RCC 7860 (cell line): ENCODE measurements at regions not wholly inside any gene's neighbourhood (a gene's known extent, or its start where the extent isn't known, plus 50 kb on each side); places are given as distances from the start of the nearest gene placed in this dataset.

Source experiments
- DNase-seq: peaks from one replicate; pipeline ENCODE4 v3.0.0-alpha.2; 2015; ENCODE audit warnings: low spot score
- FAIRE-seq: peaks from 2 replicates; lab custom pipeline; 2012; peaks lifted over from hg19 to GRCh38; lab: Jason Lieb, UNC

- no peak for FAIRE-seq
- DNase-seq = peak; percentile 58
Measured at GRCh38 chr12:93197067-93197593, 180.6 kb upstream of the NUDT4 start.

DNA sequence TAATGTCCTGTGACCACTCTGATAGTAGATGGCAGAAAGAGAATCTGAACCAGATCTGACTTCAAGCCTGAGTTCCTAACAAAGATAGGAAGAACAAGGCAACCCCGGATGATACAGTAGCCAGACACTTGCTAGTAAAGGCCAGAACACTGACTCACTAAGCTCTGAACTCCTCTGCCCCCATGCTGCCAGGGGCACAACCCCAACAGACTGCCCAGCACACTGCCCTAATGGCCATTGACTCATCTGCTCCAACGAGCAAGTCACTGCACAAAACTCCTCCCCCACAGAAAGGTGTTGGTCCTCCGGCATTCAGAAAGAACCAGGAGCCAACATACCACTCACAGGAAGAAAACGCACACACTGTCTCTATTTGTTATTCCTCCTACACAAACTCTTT lies 179.6 kb upstream of the NUDT4 start:
- DNase-seq = peak; percentile 96
- FAIRE-seq = peak; percentile 90

DNA sequence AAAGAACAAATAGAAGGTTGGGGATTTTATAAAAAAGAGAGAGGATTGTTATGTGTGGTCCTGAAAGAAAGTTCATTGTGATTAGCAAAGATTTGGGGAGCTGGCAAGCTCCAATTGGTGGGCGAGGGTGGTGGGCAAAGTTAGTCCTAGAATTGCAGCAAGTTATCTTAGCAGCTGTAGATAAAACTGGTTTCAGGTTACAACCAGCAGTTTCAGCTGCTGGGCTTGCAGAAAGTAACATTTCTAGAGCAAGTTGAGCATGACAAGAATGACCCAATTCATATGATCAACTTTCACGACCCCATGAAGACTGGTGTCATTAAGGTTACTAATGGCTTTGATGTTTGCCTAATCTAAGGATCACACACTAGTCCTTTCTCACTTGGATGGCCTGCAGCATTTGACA lies 177.9 kb upstream of the NUDT4 start:
- DNase-seq = no peak
- no peak for FAIRE-seq

- no peak for FAIRE-seq
- DNase-seq = no peak
Measured at GRCh38 chr12:93200291-93200917, 177.3 kb upstream of the NUDT4 start.

GRCh38 chr12:93201990-93202389 lies 175.7 kb upstream of the NUDT4 start:
- FAIRE-seq (no peak), DNase-seq (no peak)

DNA sequence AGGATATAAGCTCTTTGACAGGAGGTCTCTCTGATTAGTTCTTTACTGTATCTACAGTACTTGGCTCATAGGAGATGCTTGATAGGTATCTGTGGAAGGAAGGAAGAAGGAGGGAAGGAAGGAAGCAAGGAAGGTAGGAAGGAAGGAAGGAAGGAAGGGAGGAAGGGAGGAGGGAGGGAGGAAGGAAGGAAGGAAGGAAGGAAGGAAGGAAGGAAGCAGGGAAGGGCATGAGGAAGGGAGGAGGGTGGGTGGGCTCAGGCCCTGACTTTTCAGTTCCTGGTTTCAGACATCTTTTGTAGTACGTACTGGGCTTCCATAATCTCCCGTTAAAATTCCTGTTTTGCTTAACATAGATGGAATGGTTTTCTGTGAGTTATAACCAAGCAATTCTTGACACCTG lies 175.0 kb upstream of the NUDT4 start:
- FAIRE-seq (no peak), DNase-seq (no peak)

DNA sequence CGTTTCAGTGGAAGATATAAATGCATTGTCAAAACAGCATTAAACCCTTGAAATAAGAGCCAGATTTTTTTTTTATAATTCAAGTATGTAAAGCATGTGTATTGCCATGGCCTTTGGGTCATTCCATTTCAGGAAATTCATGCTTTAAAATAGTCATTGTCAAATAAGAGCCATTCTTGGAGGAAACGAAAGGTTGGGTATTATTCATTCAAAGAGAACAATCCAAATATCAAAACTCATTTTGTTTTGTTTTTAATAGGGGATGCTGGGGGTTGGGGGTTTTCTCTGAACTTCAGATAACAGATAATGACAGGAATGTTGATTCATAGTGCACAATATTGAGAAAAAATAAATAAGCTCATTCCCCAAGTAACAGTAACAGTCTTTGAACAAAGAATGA lies 174.4 kb upstream of the NUDT4 start:
- DNase-seq = no peak
- FAIRE-seq = no peak

DNA sequence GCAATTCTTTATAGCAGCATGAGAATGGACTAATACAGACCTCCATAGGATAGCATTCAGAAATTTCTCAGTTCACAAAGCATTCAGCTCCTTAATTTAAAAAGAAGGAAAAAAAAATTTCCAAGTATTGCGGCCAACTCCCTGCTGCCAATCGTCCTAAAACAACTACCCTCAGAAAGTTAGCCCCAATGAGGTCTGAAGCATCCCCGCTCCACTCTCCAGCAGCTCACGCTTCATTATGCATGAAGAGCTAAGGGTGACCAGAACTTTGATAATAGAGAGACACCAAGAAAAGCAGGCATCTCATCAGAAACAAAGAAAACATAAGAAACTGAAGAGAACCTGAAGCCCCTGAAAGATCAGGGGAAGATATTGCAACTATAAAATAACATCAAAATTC lies 172.8 kb upstream of the NUDT4 start:
- FAIRE-seq (no peak), DNase-seq (no peak)

- FAIRE-seq = no peak
Measured at GRCh38 chr12:93205361-93205760, 172.4 kb upstream of the NUDT4 start.

GRCh38 chr12:93208011-93208410 lies 169.7 kb upstream of the NUDT4 start:
- FAIRE-seq (no peak), DNase-seq (no peak)

More at GRCh38 chr12:93205361-93205760, 172.4 kb upstream of the NUDT4 start:
- no peak for DNase-seq

GRCh38 chr12:93214523-93215289 lies 163.0 kb upstream of the NUDT4 start:
- FAIRE-seq (no peak), DNase-seq (no peak)

DNA sequence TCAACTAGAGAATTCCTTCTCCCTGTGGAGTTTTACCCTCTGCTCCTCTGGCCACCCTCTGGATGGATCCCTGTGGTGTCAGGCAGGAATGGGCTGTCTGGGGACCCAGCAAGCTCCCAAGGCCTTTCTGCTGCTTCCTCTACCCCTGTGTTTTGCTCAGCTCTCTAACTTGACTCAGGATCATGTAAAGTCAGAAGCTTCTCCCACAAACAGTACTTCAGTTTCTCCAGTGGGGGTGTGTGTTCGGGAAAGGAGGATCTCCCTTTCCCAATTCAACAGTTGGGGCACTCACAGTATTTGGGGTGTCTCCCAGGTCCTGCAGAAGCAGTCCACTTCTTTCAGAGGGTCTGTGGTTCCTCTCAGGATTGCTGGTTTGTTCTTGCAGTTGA lies 162.4 kb upstream of the NUDT4 start:
- DNase-seq (no peak), FAIRE-seq (no peak)

DNA sequence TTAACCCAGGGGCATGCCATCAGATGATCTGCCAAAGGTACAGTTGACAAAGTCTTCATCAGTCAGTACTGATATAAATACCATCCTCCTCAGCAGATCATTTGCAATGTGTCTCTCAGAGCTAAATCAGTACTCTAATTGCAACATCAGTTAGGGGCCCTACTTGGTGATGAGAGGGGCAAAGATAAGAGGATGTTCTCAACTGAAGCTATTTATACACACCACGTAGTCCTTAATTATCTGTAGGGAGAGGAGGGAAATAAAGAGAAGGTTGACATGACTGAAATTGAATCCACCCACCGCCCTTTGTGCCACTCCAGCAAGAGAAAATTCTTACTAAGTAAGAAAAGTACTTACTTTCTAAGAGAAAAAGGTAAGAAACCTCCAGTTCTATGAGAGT lies 157.8 kb upstream of the NUDT4 start:
- DNase-seq = no peak
- no peak for FAIRE-seq

DNA sequence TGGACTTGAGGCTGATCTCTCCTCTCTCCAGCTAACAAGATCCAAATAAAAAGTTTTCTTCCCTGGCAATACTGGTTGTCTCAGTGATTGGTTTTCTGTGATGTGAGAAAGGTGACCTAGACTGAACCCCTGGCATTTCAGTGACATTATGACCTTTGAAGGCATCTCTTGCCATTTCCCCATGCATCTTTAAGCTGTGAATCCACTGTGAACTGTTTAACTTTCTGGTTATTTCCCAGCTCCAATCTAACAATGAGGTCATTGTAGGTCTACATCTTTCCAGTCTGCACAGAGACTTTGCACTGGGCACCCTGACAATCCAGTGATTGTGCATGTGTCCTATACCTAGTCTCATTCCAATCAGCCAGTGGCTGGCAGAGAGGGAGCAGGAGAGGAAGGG lies 155.9 kb upstream of the NUDT4 start:
- FAIRE-seq = no peak
- DNase-seq = no peak

- FAIRE-seq = no peak
Measured at GRCh38 chr12:93223440-93224426, 154.0 kb upstream of the NUDT4 start.

DNA sequence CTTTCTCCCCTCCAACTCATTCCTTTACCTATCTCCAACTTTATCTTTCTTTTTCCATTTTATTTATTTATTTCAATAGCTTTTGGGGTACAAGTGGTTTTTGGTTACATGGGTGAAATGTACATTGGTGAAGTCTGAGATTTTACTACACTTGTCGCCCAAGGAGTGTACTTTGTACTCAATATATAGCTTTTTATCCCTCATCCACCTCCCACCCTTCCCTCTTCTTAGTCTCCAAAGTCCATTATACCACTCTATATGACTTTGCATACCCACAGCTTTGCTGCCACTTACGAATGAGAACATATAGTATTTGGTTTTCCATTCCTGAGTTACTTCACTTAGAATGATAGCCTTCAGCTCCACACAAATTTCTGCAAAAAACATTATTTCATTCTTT lies 152.6 kb upstream of the NUDT4 start:
- no peak for DNase-seq
- no peak for FAIRE-seq

More at GRCh38 chr12:93223440-93224426, 154.0 kb upstream of the NUDT4 start:
- DNase-seq = no peak

- FAIRE-seq (no peak), DNase-seq (no peak)
Measured at GRCh38 chr12:93226361-93226760, 151.4 kb upstream of the NUDT4 start.

DNA sequence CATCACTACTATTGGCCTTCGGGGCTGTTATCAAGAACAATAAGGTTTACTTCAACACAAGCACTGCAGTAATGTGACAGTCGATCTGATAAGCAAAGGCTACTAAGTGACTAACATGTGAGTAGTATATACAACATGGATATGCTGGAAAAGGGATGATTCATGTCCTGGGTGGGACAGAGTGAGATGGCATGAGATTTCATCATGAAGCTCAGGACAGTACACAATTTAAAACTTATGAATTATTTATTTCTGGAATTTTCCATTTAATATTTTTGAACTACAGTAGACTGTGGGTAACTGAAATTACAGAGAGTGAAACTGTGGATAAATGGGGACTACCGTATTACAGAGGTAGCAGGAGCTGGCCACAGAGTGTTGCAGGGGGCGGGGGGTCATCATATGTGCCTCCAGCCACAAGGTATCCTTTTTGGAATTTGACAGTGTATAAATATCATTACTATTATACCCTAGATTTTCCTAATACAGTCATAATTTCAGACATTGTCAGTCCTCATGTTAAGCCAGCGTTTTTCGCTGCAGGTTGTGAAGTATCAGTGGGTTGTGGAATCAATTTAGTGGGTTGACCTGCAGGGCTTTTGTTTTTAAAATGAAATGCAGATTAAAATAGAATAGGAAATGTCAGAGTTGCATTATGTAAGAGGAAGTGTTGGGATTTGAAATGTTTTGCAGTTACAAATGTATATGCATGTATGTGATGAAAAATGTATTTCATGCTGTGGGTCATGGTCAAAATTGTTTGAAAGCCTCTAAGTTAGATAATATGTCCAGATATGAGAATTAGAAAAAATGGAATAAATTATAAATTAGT lies 148.0 kb upstream of the NUDT4 start:
- DNase-seq (peak; percentile 70), FAIRE-seq (peak; percentile 67)

GRCh38 chr12:93230326-93230720 lies 147.4 kb upstream of the NUDT4 start:
- DNase-seq (no peak), FAIRE-seq (no peak)

- DNase-seq = no peak
- FAIRE-seq = no peak
Measured at GRCh38 chr12:93231938-93232337, 145.8 kb upstream of the NUDT4 start.
